RWPE1 (cell line): ENCODE measurements at regions not wholly inside any gene's neighbourhood (a gene's known extent, or its start where the extent isn't known, plus 50 kb on each side); places are given as distances from the start of the nearest gene placed in this dataset.
"Not testable (repeated sequence)": the region's sequence is repeated elsewhere in the genome, so short reads cannot be mapped to it uniquely, and the experiment has no call there.

Source experiments
- CTCF ChIA-PET: fragments of 350-600 bp; sonication (Branson Sonifier 250); formaldehyde crosslinking; extraction: SDS; loops from one replicate; lab custom pipeline; 2021; lab: Yijun Ruan, JAX
- POLR2A ChIA-PET: fragments of 400-600 bp; formaldehyde crosslinking; extraction: SDS; loops from one replicate; lab custom pipeline; 2020; ENCODE audit warnings: antibody characterized with exemption; ENCODE audit not compliant: low non-redundant PET; lab: Yijun Ruan, JAX
- DNase-seq: peaks from one replicate; pipeline ENCODE4 v3.0.0; 2012; ENCODE audit warnings: low spot score
- H3K27ac ChIP-seq: fragments of 450-650 bp; 2 replicates; pipeline ENCODE4 v1.5.1; 2017
- TF ChIP-seq, protein P1 (sequence below): fragments of 450-650 bp; conservative IDR thresholded peaks from 2 replicates; pipeline ENCODE4 v1.5.1; 2017; ENCODE audit warnings: low read depth, mild to moderate bottlenecking

DNA sequence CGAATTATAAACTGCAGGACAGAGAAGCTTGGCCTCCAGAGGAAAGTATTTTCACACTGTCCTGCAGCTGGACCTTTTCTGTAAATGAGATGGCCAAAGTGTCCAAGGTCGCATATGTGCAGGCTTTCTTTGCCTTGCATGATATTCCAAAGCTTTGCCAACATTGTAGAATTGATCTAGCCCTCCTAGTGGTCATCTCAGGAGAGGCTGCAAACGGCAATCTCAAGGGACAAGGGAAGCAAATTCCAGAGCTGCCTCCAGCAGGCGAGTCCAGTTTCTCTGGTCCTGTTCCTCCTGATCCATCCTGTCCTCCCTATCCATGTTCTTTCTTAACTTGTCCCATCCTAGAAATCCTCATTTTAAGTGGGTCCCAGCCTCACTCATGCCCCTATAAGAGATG, 373.4 kb upstream of the PCDH15 start:
- TF ChIP-seq, protein P1, sequence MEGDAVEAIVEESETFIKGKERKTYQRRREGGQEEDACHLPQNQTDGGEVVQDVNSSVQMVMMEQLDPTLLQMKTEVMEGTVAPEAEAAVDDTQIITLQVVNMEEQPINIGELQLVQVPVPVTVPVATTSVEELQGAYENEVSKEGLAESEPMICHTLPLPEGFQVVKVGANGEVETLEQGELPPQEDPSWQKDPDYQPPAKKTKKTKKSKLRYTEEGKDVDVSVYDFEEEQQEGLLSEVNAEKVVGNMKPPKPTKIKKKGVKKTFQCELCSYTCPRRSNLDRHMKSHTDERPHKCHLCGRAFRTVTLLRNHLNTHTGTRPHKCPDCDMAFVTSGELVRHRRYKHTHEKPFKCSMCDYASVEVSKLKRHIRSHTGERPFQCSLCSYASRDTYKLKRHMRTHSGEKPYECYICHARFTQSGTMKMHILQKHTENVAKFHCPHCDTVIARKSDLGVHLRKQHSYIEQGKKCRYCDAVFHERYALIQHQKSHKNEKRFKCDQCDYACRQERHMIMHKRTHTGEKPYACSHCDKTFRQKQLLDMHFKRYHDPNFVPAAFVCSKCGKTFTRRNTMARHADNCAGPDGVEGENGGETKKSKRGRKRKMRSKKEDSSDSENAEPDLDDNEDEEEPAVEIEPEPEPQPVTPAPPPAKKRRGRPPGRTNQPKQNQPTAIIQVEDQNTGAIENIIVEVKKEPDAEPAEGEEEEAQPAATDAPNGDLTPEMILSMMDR: no peak
- ChIA-PET CTCF (interaction anchor here (1.5 kb wide), 1 partner anchor 9 kb away, joined by 4 read pairs; no protein-coding TSS in a partner anchor), POLR2A (no interaction called here)
- DNase-seq: no peak
- no peak overlapping the region for H3K27ac ChIP-seq

DNA sequence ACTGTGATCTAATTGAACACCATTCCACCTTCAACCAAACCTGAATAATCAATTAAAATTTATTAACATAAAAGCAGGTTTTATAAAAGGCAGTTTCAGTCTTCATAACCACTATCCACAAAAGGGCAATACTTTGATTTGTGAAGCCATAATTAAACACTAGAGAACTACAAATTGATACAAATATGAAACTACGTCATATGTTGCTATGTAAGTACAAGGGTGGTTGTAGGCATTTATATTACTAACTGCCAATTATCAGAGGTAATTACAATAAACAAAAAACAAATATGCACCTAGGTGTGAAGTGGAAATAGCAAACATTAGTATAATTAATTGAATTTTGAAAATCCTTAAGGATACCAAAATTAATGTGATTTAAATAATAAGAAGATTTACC, 368.5 kb upstream of the PCDH15 start:
- no peak overlapping the region for H3K27ac ChIP-seq
- ChIA-PET POLR2A (no interaction called here), CTCF (no interaction called here)
- TF ChIP-seq, protein P1: no peak
- DNase-seq: no peak

DNA sequence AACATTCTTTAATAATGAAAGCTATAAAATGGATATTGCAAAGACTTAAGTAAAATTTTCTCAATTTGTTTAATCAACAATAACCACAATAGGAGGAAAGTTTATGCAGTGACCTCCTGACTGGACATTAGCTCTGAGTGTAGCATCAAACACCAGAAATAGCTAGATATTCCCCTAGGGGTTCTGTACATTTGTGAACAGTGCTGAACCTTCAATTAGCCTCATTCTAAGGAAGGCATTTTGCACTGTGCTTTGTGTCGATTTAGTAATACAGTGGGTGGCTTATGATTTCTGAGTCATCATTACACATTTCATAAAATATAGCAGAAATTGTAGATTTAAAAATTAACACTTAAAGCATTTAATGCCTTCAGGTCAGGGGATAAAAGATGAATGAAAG, 367.3 kb upstream of the PCDH15 start:
- H3K27ac ChIP-seq: no peak overlapping the region
- CTCF ChIA-PET: no interaction called here

DNA sequence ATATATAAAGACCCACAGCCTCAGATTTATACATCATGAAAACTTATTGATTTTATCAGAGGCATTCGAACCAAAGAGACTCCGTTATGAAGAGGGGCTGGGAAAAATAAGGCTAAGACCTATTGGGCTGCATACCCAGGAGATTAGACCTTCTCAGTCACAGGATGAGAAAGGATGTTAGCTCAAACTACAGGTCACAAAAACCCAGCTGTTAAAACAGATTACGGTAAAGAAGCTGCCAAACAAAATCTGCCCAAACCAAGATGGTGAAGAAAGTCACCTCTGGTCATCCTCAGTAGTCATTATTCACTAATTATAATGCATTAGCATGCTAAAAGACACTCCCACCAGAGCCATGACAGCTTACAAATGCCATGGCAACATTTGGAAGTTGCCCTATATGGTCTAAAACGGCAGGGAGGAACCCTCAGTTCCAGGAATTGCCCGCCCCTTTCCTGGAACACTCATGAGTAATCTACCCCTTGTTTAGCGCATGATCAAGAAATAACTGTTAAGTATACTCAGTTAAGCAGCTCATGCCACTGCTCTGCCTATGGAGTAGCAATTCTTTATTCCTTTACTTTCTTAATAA, 362.5 kb upstream of the PCDH15 start:
- POLR2A ChIA-PET: no interaction called here
- DNase-seq: no peak
- CTCF ChIA-PET: no interaction called here
- TF ChIP-seq, protein P1: no peak
- H3K27ac ChIP-seq: no peak overlapping the region

More for the DNA sequence above, 367.3 kb upstream of the PCDH15 start:
- TF ChIP-seq, protein P1: no peak
- POLR2A ChIA-PET: no interaction called here
- no peak for DNase-seq

DNA sequence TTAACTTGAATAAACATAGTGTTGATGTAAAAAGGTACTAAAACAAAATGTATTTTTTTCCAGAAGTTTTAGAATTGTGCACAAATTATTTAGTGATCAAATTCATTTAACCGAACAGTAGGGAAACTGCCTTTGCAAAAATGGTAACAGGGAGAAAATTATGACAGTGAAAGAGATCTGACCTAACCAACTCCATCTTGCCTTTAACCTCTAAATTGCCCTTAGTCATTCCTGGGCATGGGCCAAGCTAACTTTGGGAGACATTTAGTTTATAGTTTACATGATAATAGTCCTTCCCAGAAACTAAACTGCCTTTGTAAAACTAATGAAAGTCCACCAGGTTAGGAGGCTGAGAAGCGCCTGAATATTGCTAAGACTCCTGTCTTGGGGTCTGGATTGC, 361.3 kb upstream of the PCDH15 start:
- H3K27ac ChIP-seq, CTCF ChIA-PET, POLR2A ChIA-PET, DNase-seq: not testable (repeated sequence)

DNA sequence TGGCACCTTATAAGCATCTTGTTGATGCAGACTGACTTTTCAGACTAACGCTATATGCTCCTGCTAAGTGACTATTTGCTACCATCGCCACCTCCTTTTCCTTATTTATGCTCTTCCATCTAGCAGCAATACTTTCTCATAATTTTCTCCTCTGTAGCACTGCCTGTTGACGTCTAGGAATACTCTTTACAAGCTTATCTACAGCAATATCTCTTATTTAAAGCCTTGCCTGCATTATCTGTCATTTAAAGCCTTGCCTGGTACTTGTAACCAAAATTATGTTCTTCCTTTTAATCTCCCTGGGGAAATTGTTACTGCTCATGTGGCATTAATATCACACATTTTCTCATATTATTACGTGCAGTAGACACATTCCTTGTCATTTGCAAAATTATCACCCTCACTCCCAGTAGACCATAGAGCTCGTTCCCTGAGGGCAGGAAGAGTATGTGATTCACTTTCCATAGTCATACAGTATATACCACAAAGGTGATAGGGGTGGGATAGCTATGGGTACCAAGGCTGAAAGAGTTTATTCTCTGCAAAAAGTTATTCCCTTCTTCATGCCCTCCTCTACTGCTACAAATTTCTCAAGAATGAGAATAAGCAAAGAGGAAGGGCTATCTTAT, 359.7 kb upstream of the PCDH15 start:
- H3K27ac ChIP-seq: no peak overlapping the region
- no peak for DNase-seq
- POLR2A ChIA-PET: no interaction called here
- CTCF ChIA-PET: no interaction called here
- TF ChIP-seq, protein P1: no peak

DNA sequence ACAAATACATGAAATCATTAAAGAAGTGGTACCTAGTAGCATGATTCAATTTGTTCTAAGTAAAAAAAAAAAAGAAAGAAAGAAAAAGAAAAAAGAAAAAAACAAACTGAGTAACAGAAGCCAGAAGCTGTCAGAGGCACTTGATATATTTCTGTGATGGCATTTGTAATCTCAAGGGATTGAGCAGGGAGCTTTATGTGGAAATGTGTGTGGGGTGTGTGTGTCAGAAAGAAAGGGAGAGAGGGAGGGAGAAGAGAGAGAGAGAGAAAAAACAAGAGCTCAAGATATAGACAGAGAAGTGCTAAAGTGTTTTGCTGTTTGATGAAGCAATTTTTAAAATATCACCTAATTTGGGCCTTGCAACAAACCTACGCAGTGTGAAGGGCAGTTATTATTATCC, 357.6 kb upstream of the PCDH15 start:
- TF ChIP-seq, protein P1: no peak
- POLR2A ChIA-PET: no interaction called here
- no peak for DNase-seq
- CTCF ChIA-PET: interaction anchor here (0.7 kb wide), 1 partner anchor 575 kb away, joined by 4 read pairs; no protein-coding TSS in a partner anchor
- H3K27ac ChIP-seq: no peak overlapping the region
